ENCODE measurements at regions not wholly inside any gene's neighbourhood (a gene's known extent, or its start where the extent isn't known, plus 50 kb on each side); places are given as distances from the start of the nearest gene placed in this dataset.

DNA sequence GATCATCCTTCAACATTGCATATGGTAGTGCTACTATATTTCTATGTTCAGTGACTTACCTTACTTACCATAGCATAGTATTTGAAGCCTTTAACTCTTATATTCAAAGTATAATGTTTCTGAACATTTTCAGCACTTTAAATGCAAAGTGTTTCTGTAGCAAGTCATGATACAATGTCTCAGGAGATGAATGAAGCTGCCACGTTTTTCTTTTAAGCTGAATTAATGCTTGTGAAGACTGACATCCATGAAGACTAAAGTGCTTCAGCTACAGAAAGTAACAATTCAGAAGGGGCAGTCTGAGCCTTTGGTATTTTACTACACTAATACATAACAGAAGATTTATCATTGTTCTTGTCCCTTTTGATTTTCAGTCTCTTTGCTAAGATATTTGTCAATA is 709.1 kb upstream of the ARRDC3 start:
- Mint-ChIP-seq H3K9me3 (peaks cover 17% of the 10 kb centered on the region), H3K4me1 (no peaks in the 10 kb centered on the region), H3K27ac (no peak overlapping the region), H3K36me3 (no peaks in the 10 kb centered on the region; the same call in 1 of the 2 replicates), H3K27me3 (ENCODE audit: low read depth) (no peaks in the 10 kb centered on the region), H3K4me3 (no peak overlapping the region)
- ChIA-PET POLR2A (no interaction called here), CTCF (no interaction called here)
- TF ChIP-seq SP1 (CRISPR knock-in tag; conservative IDR thresholded peaks at IDR 0.05) = no peak
- TF ChIP-seq, protein P1, sequence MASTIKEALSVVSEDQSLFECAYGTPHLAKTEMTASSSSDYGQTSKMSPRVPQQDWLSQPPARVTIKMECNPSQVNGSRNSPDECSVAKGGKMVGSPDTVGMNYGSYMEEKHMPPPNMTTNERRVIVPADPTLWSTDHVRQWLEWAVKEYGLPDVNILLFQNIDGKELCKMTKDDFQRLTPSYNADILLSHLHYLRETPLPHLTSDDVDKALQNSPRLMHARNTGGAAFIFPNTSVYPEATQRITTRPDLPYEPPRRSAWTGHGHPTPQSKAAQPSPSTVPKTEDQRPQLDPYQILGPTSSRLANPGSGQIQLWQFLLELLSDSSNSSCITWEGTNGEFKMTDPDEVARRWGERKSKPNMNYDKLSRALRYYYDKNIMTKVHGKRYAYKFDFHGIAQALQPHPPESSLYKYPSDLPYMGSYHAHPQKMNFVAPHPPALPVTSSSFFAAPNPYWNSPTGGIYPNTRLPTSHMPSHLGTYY (CRISPR knock-in tag; IDR thresholded peaks at IDR 0.05) = no peak
- no peak for TF ChIP-seq RELA (CRISPR knock-in tag; IDR thresholded peaks at IDR 0.05; ENCODE audit: borderline replicate concordance)
- TF ChIP-seq, protein P2, sequence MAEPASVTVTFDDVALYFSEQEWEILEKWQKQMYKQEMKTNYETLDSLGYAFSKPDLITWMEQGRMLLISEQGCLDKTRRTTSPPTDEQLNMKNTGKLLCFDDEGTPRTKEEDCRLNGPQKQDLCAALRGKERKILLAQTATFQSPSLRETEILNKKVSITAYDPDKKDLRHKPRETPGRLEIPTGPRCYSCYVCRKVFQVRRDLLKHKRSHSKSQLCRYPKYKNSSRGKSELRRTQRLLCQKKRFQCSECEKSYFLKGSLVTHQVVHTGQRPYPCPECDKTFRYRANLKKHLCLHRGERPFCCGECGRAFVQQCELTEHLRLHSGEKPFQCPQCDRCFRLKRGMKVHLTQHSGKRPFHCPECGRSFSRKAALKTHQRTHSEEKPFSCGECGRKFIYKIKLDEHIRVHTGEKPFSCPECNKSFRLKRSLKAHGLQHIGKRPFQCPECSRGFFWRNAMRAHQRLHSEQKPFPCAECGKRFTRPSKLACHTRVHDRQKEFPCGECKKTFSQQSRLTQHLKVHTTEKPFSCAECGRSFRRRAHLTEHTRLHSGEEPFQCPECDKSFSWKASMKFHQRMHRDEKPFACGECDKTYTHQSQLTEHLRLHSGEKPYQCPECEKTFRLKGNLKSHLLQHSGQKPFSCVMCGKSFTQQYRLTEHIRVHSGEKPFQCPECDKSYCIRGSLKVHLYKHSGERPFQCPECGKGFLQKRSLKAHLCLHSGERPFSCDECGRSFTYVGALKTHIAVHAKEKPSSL (CRISPR knock-in tag; conservative IDR thresholded peaks at IDR 0.05) = no peak
- TF ChIP-seq NFE2L1 (CRISPR knock-in tag; IDR thresholded peaks at IDR 0.05) = no peak
- no peak for TF ChIP-seq GTF2I (CRISPR knock-in tag; conservative IDR thresholded peaks at IDR 0.05)
- TF ChIP-seq, protein P3, sequence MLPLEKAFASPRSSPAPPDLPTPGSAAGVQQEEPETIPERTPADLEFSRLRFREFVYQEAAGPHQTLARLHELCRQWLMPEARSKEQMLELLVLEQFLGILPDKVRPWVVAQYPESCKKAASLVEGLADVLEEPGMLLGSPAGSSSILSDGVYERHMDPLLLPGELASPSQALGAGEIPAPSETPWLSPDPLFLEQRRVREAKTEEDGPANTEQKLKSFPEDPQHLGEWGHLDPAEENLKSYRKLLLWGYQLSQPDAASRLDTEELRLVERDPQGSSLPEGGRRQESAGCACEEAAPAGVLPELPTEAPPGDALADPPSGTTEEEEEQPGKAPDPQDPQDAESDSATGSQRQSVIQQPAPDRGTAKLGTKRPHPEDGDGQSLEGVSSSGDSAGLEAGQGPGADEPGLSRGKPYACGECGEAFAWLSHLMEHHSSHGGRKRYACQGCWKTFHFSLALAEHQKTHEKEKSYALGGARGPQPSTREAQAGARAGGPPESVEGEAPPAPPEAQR (CRISPR knock-in tag; IDR thresholded peaks at IDR 0.05) = no peak
- TF ChIP-seq NR1H2 (CRISPR knock-in tag; IDR thresholded peaks at IDR 0.05) = no peak
- TF ChIP-seq TP53 (CRISPR knock-in tag; IDR thresholded peaks at IDR 0.05) = no peak
- TF ChIP-seq MYBL2 (CRISPR knock-in tag; IDR thresholded peaks at IDR 0.05) = no peak
- no peak for TF ChIP-seq FOXK1 (CRISPR knock-in tag; IDR thresholded peaks at IDR 0.05)
- no peak for TF ChIP-seq ZNF423 (CRISPR knock-in tag; IDR thresholded peaks at IDR 0.05)
- no peak for TF ChIP-seq CREM (CRISPR knock-in tag; IDR thresholded peaks at IDR 0.05)
- ATAC-seq (no peak), DNase-seq (ENCODE audit: low spot score) (no peak)

- H3K27ac Mint-ChIP-seq = no peak overlapping the region
- no peaks in the 10 kb centered on the region; the same call in 1 of the 2 replicates for H3K36me3 Mint-ChIP-seq
- H3K9me3 Mint-ChIP-seq = peaks cover 8% of the 10 kb centered on the region; the same call in 1 of the 2 replicates
- ChIA-PET CTCF (no interaction called here), POLR2A (no interaction called here)
- ATAC-seq (no peak), DNase-seq (ENCODE audit: low spot score) (no peak)
- no peaks in the 10 kb centered on the region for H3K4me1 Mint-ChIP-seq
- TF ChIP-seq JUN (CRISPR knock-in tag; IDR thresholded peaks at IDR 0.05) = no peak
- no peak for TF ChIP-seq ZNF423 (CRISPR knock-in tag; IDR thresholded peaks at IDR 0.05)
- TF ChIP-seq PRDM15 (CRISPR knock-in tag; IDR thresholded peaks at IDR 0.05) = no peak
- TF ChIP-seq, protein P4, sequence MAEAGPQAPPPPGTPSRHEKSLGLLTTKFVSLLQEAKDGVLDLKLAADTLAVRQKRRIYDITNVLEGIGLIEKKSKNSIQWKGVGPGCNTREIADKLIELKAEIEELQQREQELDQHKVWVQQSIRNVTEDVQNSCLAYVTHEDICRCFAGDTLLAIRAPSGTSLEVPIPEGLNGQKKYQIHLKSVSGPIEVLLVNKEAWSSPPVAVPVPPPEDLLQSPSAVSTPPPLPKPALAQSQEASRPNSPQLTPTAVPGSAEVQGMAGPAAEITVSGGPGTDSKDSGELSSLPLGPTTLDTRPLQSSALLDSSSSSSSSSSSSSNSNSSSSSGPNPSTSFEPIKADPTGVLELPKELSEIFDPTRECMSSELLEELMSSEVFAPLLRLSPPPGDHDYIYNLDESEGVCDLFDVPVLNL (CRISPR knock-in tag; IDR thresholded peaks at IDR 0.05; ENCODE audit: borderline replicate concordance, low read depth) = no peak
- TF ChIP-seq, protein P5, sequence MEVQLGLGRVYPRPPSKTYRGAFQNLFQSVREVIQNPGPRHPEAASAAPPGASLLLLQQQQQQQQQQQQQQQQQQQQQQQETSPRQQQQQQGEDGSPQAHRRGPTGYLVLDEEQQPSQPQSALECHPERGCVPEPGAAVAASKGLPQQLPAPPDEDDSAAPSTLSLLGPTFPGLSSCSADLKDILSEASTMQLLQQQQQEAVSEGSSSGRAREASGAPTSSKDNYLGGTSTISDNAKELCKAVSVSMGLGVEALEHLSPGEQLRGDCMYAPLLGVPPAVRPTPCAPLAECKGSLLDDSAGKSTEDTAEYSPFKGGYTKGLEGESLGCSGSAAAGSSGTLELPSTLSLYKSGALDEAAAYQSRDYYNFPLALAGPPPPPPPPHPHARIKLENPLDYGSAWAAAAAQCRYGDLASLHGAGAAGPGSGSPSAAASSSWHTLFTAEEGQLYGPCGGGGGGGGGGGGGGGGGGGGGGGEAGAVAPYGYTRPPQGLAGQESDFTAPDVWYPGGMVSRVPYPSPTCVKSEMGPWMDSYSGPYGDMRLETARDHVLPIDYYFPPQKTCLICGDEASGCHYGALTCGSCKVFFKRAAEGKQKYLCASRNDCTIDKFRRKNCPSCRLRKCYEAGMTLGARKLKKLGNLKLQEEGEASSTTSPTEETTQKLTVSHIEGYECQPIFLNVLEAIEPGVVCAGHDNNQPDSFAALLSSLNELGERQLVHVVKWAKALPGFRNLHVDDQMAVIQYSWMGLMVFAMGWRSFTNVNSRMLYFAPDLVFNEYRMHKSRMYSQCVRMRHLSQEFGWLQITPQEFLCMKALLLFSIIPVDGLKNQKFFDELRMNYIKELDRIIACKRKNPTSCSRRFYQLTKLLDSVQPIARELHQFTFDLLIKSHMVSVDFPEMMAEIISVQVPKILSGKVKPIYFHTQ (CRISPR knock-in tag; IDR thresholded peaks at IDR 0.05) = no peak
- no peak for TF ChIP-seq GTF2I (CRISPR knock-in tag; conservative IDR thresholded peaks at IDR 0.05)
- no peaks in the 10 kb centered on the region for H3K27me3 Mint-ChIP-seq (ENCODE audit: low read depth)
- H3K4me3 Mint-ChIP-seq = no peak overlapping the region
Observed at GRCh38 chr5:92086059-92086811, 703.1 kb upstream of the ARRDC3 start.
